Caki2 (cell line): ENCODE measurements at regions not wholly inside any gene's neighbourhood (a gene's known extent, or its start where the extent isn't known, plus 50 kb on each side); places are given as distances from the start of the nearest gene placed in this dataset.
"Not testable (repeated sequence)": the region's sequence is repeated elsewhere in the genome, so short reads cannot be mapped to it uniquely, and the experiment has no call there.

Experiments used
- DNase-seq: peaks from one replicate; pipeline ENCODE4 v3.0.0-alpha.2; 2015; ENCODE audit warnings: low read depth
- in situ Hi-C: cut with HindIII; loops from 2 replicates; pipeline ENCODE4 v1.10.0; 2016; ENCODE audit warnings: low sequenced_read_pairs, low pct_unique_long_range_greater_than_20kb, mixed read lengths

DNA sequence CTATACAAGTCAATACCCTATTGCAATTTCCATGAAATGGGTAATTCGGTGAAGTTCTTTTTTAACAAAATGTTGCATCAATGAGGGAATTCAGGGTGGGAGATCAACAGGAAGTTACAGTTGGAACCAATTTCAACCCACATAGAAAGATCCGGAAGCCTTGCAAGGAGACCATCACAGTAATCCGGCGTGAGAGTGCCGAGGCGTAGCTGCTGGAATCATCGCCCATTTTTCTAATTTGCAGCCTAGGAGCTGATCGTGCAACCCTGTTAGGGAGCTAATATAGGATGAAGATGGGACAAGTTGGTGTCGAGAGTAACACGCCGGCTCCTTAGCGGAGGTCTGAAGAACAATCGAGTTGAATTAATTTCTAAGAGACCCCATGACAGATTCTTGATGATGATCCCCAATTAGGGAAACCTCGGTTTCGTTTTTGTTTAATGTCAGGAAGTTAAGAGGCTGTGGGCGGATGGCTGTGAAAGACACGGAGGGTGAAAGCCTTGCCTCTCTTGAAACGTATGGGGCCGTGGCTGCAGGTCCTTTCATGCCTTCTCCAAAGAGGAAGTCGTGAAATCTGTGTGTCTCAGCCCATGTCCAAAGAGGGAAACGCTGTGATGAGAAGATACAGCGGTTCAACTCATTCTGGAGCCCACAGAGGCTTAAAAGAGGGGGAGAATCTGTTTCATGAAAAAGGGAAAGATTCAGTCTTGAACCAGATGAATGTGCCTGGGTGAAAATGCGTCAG lies 51.2 kb upstream of the CARD11 start:
- in situ Hi-C loops, result no loop called here
- no peak for DNase-seq

DNA sequence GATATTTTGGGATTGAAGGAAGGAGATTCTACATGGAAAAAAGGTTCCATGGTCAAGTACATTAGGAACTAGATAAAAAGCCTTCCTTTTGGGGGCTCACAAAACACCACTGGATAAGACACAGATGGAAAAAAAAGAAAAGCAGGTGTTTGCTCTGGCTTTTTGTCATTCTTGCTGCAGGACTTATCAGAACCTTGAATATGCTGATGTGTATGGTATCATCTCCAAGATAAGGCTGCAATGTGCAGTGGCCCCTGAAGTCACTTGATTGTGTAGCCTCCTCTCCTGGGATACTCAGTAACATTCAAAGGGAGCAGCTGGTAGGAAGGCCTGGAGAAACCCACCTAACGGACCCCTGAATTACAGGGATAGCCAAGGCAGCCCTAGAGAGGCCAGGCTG lies 54.1 kb upstream of the CARD11 start:
- in situ Hi-C loops, result no loop called here
- DNase-seq, result no peak

DNA sequence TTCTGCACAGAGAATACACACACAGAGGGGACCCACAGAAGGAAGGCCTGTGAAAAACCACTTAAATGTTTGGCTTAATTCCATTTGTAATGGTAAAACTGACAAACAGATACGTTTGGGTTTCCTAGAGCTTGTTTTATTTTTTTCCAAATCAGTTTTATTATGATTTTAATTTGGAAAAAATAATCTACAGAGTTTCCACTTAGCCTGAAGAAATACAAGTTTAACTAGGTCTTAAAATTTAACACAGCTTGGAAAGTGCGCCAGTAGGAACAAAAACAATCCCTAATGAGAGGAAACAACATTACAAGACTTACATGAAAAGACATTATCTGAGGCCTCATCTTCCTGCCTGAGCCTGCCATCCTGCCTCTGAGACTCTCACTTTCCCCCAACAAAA lies 58.5 kb upstream of the CARD11 start:
- in situ Hi-C loops, result no loop called here
- no peak for DNase-seq

DNA sequence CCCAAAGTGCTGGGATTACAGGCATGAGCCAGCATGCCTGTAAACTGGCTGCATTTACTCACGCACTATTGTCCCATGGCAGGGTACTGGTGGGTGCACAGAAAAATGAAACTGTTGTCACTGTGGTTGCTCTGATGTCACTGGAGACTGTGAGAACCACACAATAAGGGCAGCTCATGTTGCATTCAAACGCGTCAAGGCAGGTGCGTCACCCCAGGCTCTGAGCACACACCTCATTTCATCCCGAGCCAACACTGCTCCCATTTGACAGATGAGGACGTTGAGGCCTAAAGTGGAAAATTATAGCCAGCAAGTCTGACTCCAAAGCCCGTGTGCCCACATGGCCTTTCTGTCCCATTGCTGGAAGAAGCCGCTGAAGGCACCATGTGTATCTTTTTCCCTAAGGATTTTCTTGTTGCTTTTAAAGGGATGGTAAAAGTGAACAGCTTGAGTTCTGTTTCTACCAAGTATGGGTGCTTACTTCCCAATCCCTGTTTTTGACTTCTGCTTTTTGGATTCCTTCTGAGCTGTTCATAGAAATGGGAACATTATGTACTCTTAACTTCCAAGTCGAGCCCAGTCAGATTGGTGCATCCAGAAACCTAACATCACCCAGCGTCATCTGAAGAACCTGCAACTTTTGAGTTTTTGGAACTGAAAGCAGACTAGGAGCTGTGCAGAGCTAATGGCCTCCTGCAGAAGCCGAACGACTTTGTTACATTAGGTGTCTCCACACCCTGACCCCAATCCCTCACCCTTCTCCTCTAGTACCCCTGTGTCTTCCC lies 60.1 kb upstream of the CARD11 start:
- DNase-seq, result no peak
- in situ Hi-C loops, result no loop called here

DNA sequence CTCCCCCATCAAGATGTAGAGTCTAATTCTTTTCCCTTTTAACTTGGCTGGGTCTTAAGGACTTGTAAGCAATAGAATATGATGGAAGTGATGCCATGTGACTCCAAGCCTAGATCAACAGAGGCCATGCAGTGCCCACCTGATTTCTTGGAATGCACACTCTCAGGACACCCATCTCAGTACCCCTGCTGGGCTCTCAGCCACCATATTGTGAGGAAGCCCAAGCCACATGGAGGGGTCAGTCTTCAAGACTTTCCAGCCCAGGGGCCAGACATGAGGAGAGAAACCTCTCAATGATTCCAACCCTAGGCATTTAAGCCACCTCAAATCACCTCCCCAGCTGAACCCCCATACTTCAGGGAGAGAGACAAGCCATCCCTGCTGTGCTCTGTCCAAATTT lies 62.2 kb upstream of the CARD11 start:
- in situ Hi-C loops, result no loop called here
- DNase-seq, result no peak

DNA sequence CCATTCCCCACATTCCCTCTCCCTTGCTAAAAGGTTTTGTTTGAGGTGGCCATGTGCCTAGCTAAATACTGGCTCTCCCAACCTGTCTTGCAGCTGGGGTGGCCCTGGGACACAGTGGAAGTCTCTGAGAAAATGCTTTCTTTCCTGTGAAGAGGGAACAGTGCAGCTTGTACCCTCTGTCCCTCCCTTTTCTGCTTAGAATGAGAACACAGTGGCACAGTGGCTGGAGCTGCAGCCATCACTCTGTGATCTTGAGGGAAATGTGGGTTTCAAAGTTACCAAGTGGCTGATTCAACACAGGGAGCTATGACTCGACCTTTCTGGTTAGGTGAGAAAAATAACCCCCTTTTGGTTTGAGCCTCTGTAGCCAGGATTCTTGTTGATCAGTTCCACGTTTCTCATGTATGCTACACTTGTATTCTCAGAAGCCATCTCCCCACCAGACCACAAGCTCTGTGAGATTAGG lies 62.7 kb upstream of the CARD11 start:
- in situ Hi-C loops, result no loop called here

DNA sequence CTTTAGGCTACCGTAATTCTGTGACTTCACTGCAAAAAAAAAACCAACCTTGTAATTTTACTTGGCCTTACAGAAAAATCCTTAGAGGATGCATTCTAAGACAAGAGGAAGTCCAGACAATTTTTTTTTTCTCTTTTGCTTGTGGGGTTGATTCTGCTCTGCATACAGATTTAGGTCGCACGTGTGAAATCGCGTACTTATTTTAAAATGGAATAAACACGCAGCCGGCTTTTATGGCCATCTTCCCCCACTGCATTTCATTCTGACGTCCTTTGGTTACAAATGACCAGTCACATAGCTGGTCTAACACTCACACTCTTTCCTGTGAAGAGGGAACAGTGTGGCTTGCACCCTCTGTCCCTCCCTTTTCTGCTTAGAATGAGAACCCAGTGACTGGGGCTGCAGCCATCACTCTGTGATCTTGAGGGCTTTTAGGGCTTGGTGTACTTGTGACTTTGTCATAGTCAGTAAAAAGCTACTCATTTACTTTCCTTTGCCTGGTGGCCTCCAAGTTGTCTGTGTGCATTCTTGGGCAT lies 63.6 kb upstream of the CARD11 start:
- no peak for DNase-seq
- in situ Hi-C loops, result no loop called here

More for the DNA sequence above, 62.7 kb upstream of the CARD11 start:
- no peak for DNase-seq

DNA sequence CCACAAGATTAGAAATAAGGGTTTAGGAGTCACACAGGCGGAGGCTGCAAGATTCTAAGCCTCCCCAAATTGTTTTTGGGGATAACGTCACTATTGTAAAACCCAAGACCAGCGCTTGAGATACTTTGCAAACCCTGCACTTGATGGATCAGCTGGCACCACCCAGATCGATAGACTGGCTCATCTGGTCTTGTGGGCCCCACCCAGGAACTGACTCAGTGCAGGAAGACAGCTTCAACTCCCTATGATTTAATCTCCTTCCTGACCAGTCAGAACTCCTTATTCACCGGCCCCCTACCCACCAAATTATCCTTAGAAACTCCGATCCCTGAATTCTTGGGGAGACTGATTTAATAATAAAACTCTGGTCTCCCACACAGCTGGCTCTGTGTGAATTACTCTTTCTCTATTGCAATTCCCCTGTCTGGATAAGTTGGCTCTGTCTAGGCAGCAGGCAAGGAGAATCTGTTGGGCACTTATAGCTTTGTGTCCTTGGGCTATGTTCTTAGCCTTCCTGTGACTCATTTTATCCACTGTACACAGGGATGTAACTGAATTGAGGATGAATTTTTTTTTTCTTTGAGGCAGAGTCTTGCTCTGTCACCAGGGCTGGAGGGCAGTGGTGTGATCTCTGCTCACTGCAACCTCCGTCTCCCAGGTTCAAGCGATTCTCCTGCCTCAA lies 64.4 kb upstream of the CARD11 start:
- in situ Hi-C loops, result no loop called here
- no peak for DNase-seq

DNA sequence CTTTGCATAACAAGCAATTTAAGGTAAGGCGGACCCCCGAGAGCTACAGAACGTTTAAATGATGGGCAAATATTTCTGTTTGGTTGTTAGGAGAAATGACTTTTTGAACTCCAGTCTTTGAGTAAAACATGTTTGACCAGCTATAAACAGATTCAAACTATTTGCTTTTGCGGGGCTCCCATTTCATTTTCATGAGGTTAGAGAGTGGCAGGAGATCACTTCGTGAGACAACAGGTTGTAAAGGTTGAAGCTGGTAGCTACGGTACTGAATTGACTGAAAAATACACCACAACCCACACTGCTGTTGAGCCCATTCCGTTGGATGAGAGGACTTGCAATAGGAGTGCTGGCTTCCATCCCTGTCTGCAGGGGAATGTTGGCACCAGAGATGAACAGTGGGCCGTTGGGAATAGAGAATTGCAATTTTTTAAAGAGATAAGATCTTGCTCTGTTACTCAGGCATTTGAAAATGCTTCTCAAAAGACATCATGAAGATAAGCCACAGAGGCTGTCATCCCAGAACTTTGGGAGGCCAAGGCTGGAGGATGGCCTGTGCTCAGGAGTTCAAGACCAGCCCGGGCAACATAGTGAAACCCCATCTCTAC lies 65.7 kb upstream of the CARD11 start:
- in situ Hi-C loops, result no loop called here
- no peak for DNase-seq

DNA sequence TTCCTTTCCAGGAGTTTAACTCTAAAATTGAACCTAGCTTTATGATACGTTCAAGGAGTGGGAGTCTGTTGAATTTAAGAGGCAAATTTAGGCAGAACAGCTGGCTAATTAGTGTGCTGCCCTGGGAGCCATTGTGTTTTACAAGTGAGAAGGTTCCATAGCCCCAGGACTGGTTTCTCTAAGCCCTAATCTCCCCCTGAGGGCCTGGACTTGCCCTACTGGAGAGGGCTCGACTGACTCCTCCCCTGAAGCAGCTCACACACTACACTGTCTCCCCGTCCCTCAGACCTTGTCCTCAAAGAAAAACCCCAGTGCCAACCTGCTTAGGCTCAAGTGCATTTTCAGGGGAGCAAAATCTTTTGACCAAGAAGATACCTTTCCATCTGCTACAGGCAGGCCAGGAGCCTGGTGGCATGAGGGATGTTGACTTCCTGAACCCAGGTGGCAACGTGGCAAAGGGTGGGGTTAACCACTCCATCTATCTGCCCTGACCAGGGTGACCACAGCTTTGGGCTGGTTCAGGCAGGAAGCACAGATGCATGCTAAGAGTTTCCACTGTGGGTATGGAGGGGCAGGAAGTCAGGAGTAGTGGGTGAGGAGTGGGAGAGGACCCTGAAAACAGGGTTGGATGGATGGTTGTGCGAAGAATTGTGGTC lies 68.9 kb upstream of the CARD11 start:
- no peak for DNase-seq
- in situ Hi-C loops, result no loop called here

DNA sequence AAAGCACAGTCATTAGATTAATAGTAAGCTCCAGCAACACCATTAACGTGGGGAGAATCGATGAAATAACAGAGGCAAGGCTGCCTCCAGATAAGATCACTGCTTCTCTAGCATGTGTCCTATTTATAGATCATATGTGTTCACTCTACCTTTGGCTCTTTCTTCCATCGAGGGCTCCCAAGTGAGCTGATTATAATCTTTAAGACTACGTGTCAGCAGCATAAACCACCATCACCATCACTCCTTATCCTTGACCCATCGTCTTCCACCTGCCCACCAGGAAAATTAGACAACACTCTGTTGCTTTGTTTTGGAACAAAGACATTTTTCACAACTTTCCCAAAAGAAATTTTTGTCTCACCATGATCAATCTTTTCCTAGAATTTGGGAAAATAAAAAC lies 71.2 kb upstream of the CARD11 start:
- in situ Hi-C loops, result no loop called here
- DNase-seq, result no peak

DNA sequence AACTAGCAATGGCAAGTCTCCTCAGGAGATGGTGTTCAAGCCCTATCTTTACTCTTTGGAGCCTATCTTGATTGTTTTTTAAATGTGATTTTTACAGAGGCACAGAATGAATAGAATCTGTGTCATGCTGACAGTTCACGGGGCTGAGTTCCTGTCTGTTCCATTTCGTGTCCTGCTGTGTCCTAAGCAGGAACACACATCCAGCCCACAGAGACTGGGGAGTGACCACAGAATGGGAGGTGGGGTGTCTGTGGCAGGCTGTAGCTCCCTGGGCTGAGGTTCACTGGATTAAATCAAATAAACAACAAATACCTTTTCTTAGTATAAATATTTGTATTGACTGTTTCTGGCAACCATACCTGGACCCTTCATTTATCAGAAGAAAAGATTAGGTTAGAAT lies 73.4 kb upstream of the CARD11 start:
- no peak for DNase-seq
- in situ Hi-C loops, result no loop called here

DNA sequence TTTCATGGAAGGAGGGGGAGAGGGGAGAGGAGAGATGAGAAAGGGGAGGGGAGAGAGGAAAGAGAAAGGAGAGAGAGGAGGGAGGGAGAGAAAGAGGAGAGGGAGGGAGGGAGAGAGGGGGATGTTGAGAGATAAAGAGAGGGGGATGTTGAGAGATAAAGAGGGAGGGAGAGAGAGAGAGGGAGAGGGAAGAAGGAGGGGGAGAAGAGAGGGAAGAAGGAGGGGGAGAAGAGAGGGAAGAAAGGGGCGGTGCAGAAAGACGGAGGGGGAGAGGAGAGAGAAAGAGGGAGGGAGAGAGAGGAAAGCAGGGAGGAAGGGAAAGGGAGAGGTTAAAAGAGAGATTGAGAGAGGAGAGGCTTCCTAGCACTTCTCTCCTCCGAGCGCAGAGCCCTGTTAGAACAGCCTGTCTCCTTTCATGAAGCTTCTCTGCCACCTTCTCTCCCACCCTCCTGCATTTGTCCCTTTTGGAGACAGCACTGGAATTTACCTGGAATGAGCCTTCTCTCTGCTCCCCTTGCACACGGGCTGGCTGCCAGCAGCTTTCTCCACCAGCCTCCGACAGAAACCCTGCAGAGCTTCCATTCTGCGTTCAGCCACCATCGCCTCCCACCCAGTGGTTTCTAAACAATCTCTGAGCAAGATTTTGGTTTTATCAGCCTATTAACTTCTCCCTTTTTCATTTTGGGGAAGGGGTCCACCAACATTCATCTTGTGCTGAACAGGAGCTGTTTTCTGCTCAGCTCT lies 74.0 kb upstream of the CARD11 start:
- no peak for DNase-seq

DNA sequence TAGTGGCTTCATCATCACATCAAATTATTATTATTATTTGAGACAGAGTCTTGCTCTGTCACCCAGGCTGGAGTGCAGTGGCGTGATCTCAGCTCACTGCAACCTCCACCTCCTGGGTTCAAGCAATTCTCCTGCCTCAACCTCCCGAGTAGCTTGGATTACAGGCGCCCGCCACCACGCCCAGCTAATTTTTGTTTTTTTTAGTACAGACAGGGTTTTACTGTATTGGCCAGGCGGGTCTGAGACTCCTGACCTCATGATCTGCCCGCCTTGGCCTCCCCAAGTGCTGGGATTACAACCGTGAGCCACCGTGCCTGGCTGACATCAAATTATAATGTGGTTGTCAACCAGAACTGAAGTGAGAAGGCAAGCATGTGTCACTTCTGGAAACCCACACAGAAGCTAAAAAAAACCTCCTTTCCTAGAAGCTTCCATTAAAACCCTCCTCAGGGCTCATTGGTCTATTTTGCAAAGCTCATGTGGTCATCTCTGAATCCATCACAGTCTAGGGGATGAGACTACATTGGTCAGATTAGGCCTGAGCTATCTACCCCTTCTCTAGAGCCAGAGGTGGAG lies 75.8 kb upstream of the CARD11 start:
- DNase-seq, in situ Hi-C loops: not testable (repeated sequence)

More for the DNA sequence above, 74.0 kb upstream of the CARD11 start:
- in situ Hi-C loops, result no loop called here

DNA sequence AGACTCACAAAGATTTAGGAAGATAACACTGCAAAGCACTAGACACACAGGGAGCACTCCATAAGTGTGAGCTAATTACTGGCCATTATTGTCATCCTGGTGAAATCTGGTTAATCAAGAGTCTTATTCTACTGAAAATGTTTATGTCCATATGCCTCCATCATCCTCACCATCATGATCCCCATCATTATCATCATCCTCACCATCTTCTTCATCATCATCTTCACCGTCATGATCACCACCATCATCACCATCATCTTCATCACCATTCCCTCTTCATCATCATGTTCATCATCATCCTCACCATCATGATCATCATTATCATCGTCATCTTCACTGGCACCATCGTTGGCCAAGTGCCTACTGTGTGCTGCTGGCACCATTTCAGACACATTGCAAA lies 76.3 kb upstream of the CARD11 start:
- no peak for DNase-seq
- in situ Hi-C loops, result no loop called here

DNA sequence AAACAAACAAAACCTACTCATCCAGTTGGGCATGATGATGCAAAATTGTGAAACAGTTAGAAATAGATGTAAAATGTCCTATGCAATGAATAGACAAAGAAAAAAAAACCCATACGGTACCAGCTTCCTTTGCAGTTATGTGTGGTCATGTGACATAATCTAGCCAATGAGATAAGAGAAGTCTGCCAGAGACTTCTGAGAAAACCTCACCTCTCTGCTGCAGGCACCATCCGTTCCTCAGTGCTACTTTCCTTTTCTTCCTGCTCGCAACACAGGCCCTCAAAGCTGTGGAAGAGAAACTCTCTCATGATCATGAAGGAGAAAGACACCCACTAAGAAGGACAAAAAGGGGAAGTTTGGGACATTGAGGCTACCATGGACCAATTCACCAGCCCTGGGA lies 76.8 kb upstream of the CARD11 start:
- no peak for DNase-seq
- in situ Hi-C loops, result no loop called here

DNA sequence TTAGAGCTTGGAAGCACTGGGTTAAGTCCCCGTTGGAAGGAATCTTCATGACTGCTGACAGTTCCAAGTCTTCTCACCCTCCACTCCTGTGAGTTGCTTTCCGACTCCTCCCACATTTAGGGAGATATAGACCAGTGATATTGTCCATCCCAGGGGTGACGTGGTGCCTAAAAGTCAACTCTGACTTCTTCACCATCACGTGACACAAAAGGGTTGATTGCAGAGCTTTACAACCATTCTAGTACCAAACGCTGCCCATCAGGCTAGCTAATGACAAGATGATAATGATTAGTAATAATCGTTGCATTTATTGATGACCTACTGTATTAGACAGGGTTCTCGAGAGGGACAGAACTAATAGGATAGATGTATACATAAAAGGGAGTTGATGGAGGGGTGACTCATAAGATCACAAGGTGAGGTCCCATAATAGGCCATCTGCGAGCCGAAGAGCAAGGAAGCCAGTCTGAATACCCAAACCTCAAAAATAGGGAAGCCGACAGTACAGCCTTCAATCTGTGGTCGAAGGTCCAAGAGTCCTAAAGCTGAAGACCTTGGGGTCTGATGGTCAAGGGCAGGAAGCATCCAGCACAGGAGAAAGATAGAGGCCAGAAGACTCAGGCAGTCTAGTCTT lies 85.3 kb upstream of the CARD11 start:
- DNase-seq, result no peak
- in situ Hi-C loops, result no loop called here
